OCI-LY7 (cell line): ENCODE measurements at regions not wholly inside any gene's neighbourhood (a gene's known extent, or its start where the extent isn't known, plus 50 kb on each side); places are given as distances from the start of the nearest gene placed in this dataset.

Source experiments
- BruUV-seq: library from RNA; stranded (reverse); fragments of 400-500 nt; replicated peaks from 2 replicates; lab custom pipeline; 2021; lab: Mats Ljungman, UMichigan
- CTCF ChIA-PET: fragments of 300-600 bp; sonication (Branson Sonifier 250); formaldehyde crosslinking; loops from one replicate; lab custom pipeline; 2022; ENCODE audit warnings: antibody characterized with exemption; ENCODE audit not compliant: unreplicated experiment; lab: Charles Lee
- POLR2A ChIA-PET: fragments of 300-600 bp; sonication (Branson Sonifier 250); formaldehyde crosslinking; loops from one replicate; lab custom pipeline; 2022; ENCODE audit warnings: antibody characterized with exemption; lab: Charles Lee
- DNase-seq: peaks from one replicate; pipeline ENCODE4 v3.0.0-alpha.2; 2015; ENCODE audit warnings: low spot score
- H2AFZ ChIP-seq: fragments of 200-600 bp; sonication (generic), shearing (Covaris generic); 2 replicates; pipeline ENCODE4 v1.6.1; 2014; ENCODE audit warnings: mild to moderate bottlenecking, antibody characterized with exemption, low read length, moderate library complexity
- H3K27ac ChIP-seq: fragments of 200-600 bp; sonication (generic); 2 replicates; pipeline ENCODE4 v1.5.1; 2014; ENCODE audit warnings: mixed run types, low read depth, mild to moderate bottlenecking, moderate library complexity, low read length, inconsistent platforms; ENCODE audit not compliant: poor library complexity, severe bottlenecking
- H3K36me3 ChIP-seq: fragments of 200-600 bp; sonication (generic); 2 replicates; pipeline ENCODE4 v1.6.1; 2014; ENCODE audit warnings: mild to moderate bottlenecking, antibody characterized with exemption, low read length, moderate library complexity, mixed read lengths; ENCODE audit not compliant: insufficient read depth
- H3K4me1 ChIP-seq: fragments of 200-600 bp; sonication (generic); 2 replicates; pipeline ENCODE4 v1.5.1; 2014; ENCODE audit warnings: mild to moderate bottlenecking, low read length; ENCODE audit not compliant: insufficient read depth, poor library complexity, severe bottlenecking
- H3K4me2 ChIP-seq: fragments of 200-600 bp; sonication (generic); 2 replicates; pipeline ENCODE4 v1.6.1; 2014; ENCODE audit warnings: mild to moderate bottlenecking, low read length
- H3K4me3 ChIP-seq: fragments of 200-600 bp; sonication (generic); 2 replicates; pipeline ENCODE4 v1.5.1; 2014; ENCODE audit warnings: mild to moderate bottlenecking, low read depth, low read length; ENCODE audit not compliant: poor library complexity, severe bottlenecking
- H3K79me2 ChIP-seq: fragments of 200-600 bp; sonication (generic); 2 replicates; pipeline ENCODE4 v1.6.1; 2016; ENCODE audit warnings: low read depth, mild to moderate bottlenecking, low read length, moderate library complexity, mixed read lengths; ENCODE audit not compliant: insufficient read depth
- H3K9me2 ChIP-seq: fragments of 200-600 bp; sonication (generic); 2 replicates; pipeline ENCODE4 v1.6.1; 2016; ENCODE audit warnings: mild to moderate bottlenecking, low read length, mixed read lengths; ENCODE audit not compliant: insufficient read depth
- H3K9me3 ChIP-seq: fragments of 200-600 bp; sonication (generic); 2 replicates; pipeline ENCODE4 v1.6.1; 2014; ENCODE audit warnings: mild to moderate bottlenecking, mixed run types, low read length, mixed read lengths
- H4K20me1 ChIP-seq: fragments of 200-600 bp; sonication (generic); 2 replicates; pipeline ENCODE4 v1.6.1; 2014; ENCODE audit warnings: mild to moderate bottlenecking, antibody characterized with exemption, low read length, moderate library complexity, mixed read lengths; ENCODE audit not compliant: insufficient read depth
- CTCF ChIP-seq: fragments of 200-600 bp; sonication (generic); conservative IDR thresholded peaks from 2 replicates; pipeline ENCODE4 v1.5.1; 2014; ENCODE audit warnings: mild to moderate bottlenecking, antibody characterized with exemption, low read length, moderate library complexity, mixed read lengths
- EZH2phosphoT487 ChIP-seq: fragments of 200-600 bp; sonication (generic); IDR thresholded peaks from 2 replicates; pipeline ENCODE4 v1.6.1; 2018; ENCODE audit warnings: low read depth, borderline replicate concordance, mild to moderate bottlenecking, mixed run types, antibody characterized with exemption, low read length, moderate library complexity, mixed read lengths
- intact Hi-C: fragments of 100-400 bp; cut with micrococcal nuclease; formaldehyde crosslinking; loops from one replicate; pipeline ENCODE4 v1.10.0; 2022; ENCODE audit not compliant: unreplicated experiment

- Histone ChIP-seq H3K9me3 (no peaks in the 10 kb centered on the region), H3K4me1 (no peaks in the 10 kb centered on the region), H3K4me2 (no peak overlapping the region), H3K79me2 (no peaks in the 10 kb centered on the region), H3K9me2 (no peaks in the 10 kb centered on the region), H3K27ac (no peak overlapping the region), H3K4me3 (no peak overlapping the region), H2AFZ (no peak overlapping the region), H4K20me1 (no peaks in the 10 kb centered on the region), H3K36me3 (no peaks in the 10 kb centered on the region)
- intact Hi-C loops: no loop called here
- no peak for TF ChIP-seq CTCF
- no peak for TF ChIP-seq EZH2phosphoT487
- ChIA-PET POLR2A (no interaction called here), CTCF (no interaction called here)
- BruUV-seq: no TSS peak
- DNase-seq: no peak
Measured at GRCh38 chr9:111131211-111131610, 92.9 kb upstream of the LPAR1 start.

GRCh38 chr9:111120526-111120925 is 82.3 kb upstream of the LPAR1 start:
- H3K27ac ChIP-seq: no peak overlapping the region
- POLR2A ChIA-PET: no interaction called here
- no TSS peak for BruUV-seq
- no peak overlapping the region for H2AFZ ChIP-seq
- H3K9me3 ChIP-seq: no peaks in the 10 kb centered on the region
- TF ChIP-seq CTCF (no peak), EZH2phosphoT487 (no peak)
- H3K4me3 ChIP-seq: no peak overlapping the region
- H3K4me1 ChIP-seq: no peaks in the 10 kb centered on the region
- no peaks in the 10 kb centered on the region for H4K20me1 ChIP-seq
- no peak overlapping the region for H3K4me2 ChIP-seq
- H3K36me3 ChIP-seq: no peaks in the 10 kb centered on the region
- CTCF ChIA-PET: no interaction called here
- H3K79me2 ChIP-seq: no peaks in the 10 kb centered on the region
- no peak for DNase-seq
- intact Hi-C loops: no loop called here
- no peaks in the 10 kb centered on the region for H3K9me2 ChIP-seq

- Histone ChIP-seq H4K20me1 (no peaks in the 10 kb centered on the region), H2AFZ (no peak overlapping the region), H3K4me1 (no peaks in the 10 kb centered on the region), H3K36me3 (no peaks in the 10 kb centered on the region), H3K79me2 (no peaks in the 10 kb centered on the region), H3K4me3 (no peak overlapping the region), H3K9me2 (no peaks in the 10 kb centered on the region), H3K4me2 (no peak overlapping the region), H3K9me3 (no peaks in the 10 kb centered on the region), H3K27ac (no peak overlapping the region)
- CTCF ChIA-PET: no interaction called here
- intact Hi-C loops: no loop called here
- POLR2A ChIA-PET: no interaction called here
- TF ChIP-seq CTCF (no peak), EZH2phosphoT487 (no peak)
- DNase-seq: no peak
- no TSS peak for BruUV-seq
Measured at GRCh38 chr9:111118256-111118948, 80.1 kb upstream of the LPAR1 start.
